ENCODE measurements at regions not wholly inside any gene's neighbourhood (a gene's known extent, or its start where the extent isn't known, plus 50 kb on each side); places are given as distances from the start of the nearest gene placed in this dataset.

DNA sequence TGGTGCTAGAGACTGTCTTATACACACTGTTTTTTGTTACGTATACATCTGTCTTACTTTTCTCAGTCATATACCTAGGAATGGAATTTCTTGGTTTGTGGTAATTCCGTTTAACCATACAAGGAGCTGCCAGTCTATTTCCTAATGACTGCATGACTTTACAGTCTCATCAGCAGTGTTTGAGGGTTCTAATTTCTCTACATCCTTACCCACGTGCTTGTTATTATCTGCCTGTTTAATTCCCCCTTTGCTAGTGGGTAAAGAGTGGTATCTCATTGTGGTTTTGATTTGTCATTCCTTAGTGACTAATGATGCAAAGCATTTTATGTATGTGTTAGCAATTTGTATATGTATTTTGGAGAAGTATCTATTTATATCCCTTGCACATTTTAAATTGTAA is 1008.0 kb downstream of the FAM181B start:
- DNase-seq (ENCODE audit: extremely low read depth, low read depth), result no peak
- TF ChIP-seq, protein P1, sequence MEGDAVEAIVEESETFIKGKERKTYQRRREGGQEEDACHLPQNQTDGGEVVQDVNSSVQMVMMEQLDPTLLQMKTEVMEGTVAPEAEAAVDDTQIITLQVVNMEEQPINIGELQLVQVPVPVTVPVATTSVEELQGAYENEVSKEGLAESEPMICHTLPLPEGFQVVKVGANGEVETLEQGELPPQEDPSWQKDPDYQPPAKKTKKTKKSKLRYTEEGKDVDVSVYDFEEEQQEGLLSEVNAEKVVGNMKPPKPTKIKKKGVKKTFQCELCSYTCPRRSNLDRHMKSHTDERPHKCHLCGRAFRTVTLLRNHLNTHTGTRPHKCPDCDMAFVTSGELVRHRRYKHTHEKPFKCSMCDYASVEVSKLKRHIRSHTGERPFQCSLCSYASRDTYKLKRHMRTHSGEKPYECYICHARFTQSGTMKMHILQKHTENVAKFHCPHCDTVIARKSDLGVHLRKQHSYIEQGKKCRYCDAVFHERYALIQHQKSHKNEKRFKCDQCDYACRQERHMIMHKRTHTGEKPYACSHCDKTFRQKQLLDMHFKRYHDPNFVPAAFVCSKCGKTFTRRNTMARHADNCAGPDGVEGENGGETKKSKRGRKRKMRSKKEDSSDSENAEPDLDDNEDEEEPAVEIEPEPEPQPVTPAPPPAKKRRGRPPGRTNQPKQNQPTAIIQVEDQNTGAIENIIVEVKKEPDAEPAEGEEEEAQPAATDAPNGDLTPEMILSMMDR (IDR thresholded peaks at IDR 0.05; ENCODE audit: low read depth, low read length), result no peak

GRCh38 chr11:81717695-81718094 is 1016.0 kb downstream of the FAM181B start:
- TF ChIP-seq, protein P1 (IDR thresholded peaks at IDR 0.05; ENCODE audit: low read depth, low read length), result no peak
- DNase-seq (ENCODE audit: extremely low read depth, low read depth), result no peak

DNA sequence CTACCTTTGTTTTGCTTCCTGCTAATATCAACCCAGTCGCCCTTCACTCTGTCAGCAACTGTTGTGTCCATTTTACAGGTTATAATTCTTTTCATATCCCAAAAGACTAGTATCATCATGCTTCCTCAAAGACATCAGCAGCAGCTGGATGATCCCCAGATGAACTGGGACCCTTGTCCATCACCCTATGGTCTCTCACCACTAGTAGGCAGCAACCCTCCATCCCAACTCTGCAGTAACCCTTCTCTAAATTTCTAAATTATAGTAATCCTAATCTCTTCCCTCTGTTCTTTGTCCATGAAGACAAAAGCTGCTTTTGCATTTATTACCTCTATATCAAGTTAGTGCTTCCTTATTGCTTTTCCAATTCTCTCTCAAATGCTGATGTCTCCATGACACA is 1025.8 kb downstream of the FAM181B start:
- no peak for DNase-seq (ENCODE audit: extremely low read depth, low read depth)
- TF ChIP-seq, protein P1 (IDR thresholded peaks at IDR 0.05; ENCODE audit: low read depth, low read length), result no peak

DNA sequence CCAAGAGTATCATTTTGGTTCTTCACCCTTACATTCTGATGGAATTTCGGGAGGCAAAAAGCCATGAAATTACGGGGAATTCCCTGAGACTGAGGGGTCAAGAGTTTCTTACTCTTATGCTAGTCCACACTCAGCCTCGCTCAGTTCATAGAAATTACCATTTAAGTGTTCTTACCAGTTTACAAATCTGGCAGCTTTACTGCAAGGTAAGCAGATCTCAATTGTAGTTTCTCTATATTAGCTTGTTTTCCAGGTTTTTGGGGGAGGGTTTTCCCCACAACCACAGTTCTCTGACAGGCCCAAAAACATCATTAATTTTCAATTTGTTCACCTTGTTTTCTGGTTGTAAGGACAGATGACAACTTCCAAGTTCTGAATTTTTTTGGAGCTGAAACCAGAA is 1028.4 kb downstream of the FAM181B start:
- no peak for DNase-seq (ENCODE audit: extremely low read depth, low read depth)
- TF ChIP-seq, protein P1 (IDR thresholded peaks at IDR 0.05; ENCODE audit: low read depth, low read length), result no peak

DNA sequence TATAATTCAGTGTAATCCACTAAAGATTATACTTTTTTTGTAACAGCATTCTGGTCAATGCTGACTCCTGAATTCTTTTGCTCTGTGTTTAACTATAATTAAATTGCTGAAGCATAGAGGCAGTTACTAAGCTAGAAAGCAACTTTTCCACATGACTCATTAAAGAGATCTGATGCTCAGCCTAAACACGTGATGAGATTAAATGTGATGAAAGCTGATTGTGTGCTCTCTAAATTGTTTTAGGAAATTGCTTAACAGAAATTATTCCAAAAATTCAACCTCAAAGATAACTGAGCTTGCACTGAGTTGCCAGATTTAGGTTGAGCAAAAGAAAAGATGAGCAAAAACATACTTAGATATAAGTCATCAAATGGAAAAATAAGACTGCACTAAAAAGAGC is 1033.6 kb downstream of the FAM181B start:
- TF ChIP-seq, protein P1 (IDR thresholded peaks at IDR 0.05; ENCODE audit: low read depth, low read length), result no peak

GRCh38 chr11:81687057-81687456 is 1046.6 kb downstream of the FAM181B start:
- TF ChIP-seq, protein P1 (IDR thresholded peaks at IDR 0.05; ENCODE audit: low read depth, low read length), result no peak
- no peak for DNase-seq (ENCODE audit: extremely low read depth, low read depth)

More for the DNA sequence above, 1033.6 kb downstream of the FAM181B start:
- DNase-seq (ENCODE audit: extremely low read depth, low read depth), result no peak

DNA sequence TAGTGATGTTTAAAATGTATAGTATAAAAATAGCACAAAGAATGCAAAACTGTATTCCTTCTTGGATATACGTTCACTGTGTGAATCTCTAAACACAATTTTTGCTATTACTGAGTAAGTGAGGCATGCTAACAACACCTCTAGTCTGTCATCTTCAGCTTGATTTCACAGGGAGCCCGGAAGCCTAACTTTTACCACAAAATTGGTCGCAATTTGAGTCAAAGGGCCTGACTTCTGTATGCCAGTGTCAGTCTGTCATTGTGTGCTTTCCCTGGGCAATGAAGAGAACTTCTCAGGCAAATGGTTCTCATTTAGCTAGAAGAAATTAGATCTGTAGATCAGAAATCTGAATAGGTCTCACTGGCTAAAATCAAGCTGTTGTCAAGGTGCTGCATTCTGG is 1059.5 kb downstream of the FAM181B start:
- DNase-seq (ENCODE audit: extremely low read depth, low read depth), result no peak
- TF ChIP-seq, protein P1 (IDR thresholded peaks at IDR 0.05; ENCODE audit: low read depth, low read length), result no peak

Measured in AG09319 (cell line).